Thyroid gland (tissue), 4 donors: ENCODE measurements at regions not wholly inside any gene's neighbourhood (a gene's known extent, or its start where the extent isn't known, plus 50 kb on each side); places are given as distances from the start of the nearest gene placed in this dataset.

ENCODE experiments used
- POLR2A ChIP-seq, 2 donors: fragments of 450-650 bp; IDR thresholded peaks; one replicate each; pipeline ENCODE4 v1.6.1; 2017; ENCODE audit warnings: antibody characterized with exemption in 2 of 2, mild to moderate bottlenecking in 2 of 2, moderate library complexity in 1 of 2
- TF ChIP-seq, protein P1 (sequence below), 6 experiments: fragments of 200-600 bp in 3 of 6; fragments of 450-650 bp in 3 of 6; sonication (generic) in 3 of 6; IDR thresholded peaks; one replicate each; pipeline ENCODE4 v1.5.1; 2016 to 2019; ENCODE audit warnings: antibody characterized with exemption in 6 of 6, mild to moderate bottlenecking in 2 of 6, inconsistent platforms in 1 of 6, moderate library complexity in 1 of 6

DNA sequence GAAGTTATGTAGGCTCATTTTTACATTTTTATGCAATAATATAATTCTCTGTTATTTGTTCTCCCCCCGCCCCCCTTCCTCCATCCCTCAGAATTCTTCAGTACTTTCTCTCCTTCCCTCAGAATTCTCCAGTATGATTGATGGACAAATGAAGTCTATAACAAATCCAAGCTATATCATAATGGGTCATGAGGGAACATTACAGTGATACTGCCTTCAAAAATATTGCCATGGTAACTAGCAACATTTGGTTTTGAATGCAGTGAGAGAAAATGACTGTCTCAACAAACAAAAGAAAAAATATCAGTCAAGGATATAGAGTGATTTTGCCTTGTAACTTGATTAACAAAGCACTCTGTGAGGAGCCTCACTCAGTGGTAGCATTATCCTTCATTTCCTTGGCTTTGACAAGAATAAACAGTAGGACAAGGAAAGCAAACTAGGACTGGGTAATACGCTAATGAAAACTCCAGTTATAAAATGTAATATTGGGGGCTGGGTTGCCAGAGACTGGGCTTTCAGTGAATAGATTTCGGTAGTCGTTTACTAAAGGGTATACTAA lies 392.9 kb upstream of the CRIM1 start:
- TF ChIP-seq, protein P1, sequence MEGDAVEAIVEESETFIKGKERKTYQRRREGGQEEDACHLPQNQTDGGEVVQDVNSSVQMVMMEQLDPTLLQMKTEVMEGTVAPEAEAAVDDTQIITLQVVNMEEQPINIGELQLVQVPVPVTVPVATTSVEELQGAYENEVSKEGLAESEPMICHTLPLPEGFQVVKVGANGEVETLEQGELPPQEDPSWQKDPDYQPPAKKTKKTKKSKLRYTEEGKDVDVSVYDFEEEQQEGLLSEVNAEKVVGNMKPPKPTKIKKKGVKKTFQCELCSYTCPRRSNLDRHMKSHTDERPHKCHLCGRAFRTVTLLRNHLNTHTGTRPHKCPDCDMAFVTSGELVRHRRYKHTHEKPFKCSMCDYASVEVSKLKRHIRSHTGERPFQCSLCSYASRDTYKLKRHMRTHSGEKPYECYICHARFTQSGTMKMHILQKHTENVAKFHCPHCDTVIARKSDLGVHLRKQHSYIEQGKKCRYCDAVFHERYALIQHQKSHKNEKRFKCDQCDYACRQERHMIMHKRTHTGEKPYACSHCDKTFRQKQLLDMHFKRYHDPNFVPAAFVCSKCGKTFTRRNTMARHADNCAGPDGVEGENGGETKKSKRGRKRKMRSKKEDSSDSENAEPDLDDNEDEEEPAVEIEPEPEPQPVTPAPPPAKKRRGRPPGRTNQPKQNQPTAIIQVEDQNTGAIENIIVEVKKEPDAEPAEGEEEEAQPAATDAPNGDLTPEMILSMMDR (IDR thresholded peaks at IDR 0.05): no peak
- no peak for TF ChIP-seq POLR2A (IDR thresholded peaks at IDR 0.05)
